Peyer's patch (tissue), 4 donors: ENCODE measurements at regions not wholly inside any gene's neighbourhood (a gene's known extent, or its start where the extent isn't known, plus 50 kb on each side); places are given as distances from the start of the nearest gene placed in this dataset.

Experiments
- POLR2A ChIP-seq, 2 donors: fragments of 450-650 bp; IDR thresholded peaks; one replicate each; pipeline ENCODE4 v1.5.1; 2017; ENCODE audit warnings: antibody characterized with exemption in 2 of 2, mild to moderate bottlenecking in 2 of 2, moderate library complexity in 2 of 2
- TF ChIP-seq, protein P1 (sequence below), 6 experiments: fragments of 450-650 bp in 4 of 6; fragments of 200-600 bp in 2 of 6; sonication (generic) in 1 of 6; IDR thresholded peaks; one replicate each; pipeline ENCODE4 v1.5.1; 2017 to 2019; ENCODE audit warnings: antibody characterized with exemption in 6 of 6, mild to moderate bottlenecking in 3 of 6, moderate library complexity in 1 of 6

DNA sequence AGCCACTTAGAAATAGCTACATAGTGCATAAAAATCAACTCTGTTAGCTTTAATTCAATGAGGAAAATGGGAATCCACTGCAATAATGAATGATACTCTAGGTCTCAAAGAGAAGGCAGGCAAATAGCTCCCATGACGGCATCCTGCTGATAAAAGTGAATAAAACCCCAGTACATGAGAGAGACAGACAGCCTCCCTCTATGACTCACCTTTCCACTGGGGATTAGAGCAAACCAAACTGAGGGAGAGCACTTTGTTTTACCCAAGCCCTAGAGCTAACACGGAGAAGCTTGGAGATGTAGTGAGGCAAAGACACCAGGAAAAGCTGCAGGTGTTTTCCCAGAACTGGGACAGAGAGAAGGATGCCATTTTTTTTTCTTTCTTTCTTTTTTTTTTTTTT is 621.9 kb downstream of the LRRIQ3 start:
- TF ChIP-seq, protein P1, sequence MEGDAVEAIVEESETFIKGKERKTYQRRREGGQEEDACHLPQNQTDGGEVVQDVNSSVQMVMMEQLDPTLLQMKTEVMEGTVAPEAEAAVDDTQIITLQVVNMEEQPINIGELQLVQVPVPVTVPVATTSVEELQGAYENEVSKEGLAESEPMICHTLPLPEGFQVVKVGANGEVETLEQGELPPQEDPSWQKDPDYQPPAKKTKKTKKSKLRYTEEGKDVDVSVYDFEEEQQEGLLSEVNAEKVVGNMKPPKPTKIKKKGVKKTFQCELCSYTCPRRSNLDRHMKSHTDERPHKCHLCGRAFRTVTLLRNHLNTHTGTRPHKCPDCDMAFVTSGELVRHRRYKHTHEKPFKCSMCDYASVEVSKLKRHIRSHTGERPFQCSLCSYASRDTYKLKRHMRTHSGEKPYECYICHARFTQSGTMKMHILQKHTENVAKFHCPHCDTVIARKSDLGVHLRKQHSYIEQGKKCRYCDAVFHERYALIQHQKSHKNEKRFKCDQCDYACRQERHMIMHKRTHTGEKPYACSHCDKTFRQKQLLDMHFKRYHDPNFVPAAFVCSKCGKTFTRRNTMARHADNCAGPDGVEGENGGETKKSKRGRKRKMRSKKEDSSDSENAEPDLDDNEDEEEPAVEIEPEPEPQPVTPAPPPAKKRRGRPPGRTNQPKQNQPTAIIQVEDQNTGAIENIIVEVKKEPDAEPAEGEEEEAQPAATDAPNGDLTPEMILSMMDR (IDR thresholded peaks at IDR 0.05) = no peak
- TF ChIP-seq POLR2A (IDR thresholded peaks at IDR 0.05) = no peak
